GM12875 (cell line): ENCODE measurements at regions not wholly inside any gene's neighbourhood (a gene's known extent, or its start where the extent isn't known, plus 50 kb on each side); places are given as distances from the start of the nearest gene placed in this dataset.

Experiments used
- H3K4me3 ChIP-seq: one replicate; pipeline ENCODE4 v1.5.1; 2011; ENCODE audit warnings: low read depth, low read length, control low read depth
- CTCF ChIP-seq: IDR thresholded peaks from 2 replicates; pipeline ENCODE4 v1.5.1; 2011; ENCODE audit warnings: low read depth, mild to moderate bottlenecking, control low read depth, inconsistent platforms, low read length, moderate library complexity, borderline replicate concordance; ENCODE audit not compliant: insufficient read depth

GRCh38 chr5:98455665-98456064, 317.8 kb upstream of the RGMB start:
- no peak overlapping the region for H3K4me3 ChIP-seq
- TF ChIP-seq CTCF: no peak

GRCh38 chr5:98458004-98458403, 315.5 kb upstream of the RGMB start:
- no peak for TF ChIP-seq CTCF
- no peak overlapping the region for H3K4me3 ChIP-seq

GRCh38 chr5:98458726-98459125, 314.7 kb upstream of the RGMB start:
- H3K4me3 ChIP-seq: no peak overlapping the region
- no peak for TF ChIP-seq CTCF

GRCh38 chr5:98460536-98460935, 312.9 kb upstream of the RGMB start:
- TF ChIP-seq CTCF: no peak

GRCh38 chr5:98461485-98461884, 312.0 kb upstream of the RGMB start:
- H3K4me3 ChIP-seq: no peak overlapping the region
- TF ChIP-seq CTCF: no peak

More at GRCh38 chr5:98460536-98460935, 312.9 kb upstream of the RGMB start:
- H3K4me3 ChIP-seq: no peak overlapping the region

- TF ChIP-seq CTCF: no peak
Measured at GRCh38 chr5:98463222-98463621, 310.2 kb upstream of the RGMB start.

GRCh38 chr5:98463676-98464075, 309.8 kb upstream of the RGMB start:
- no peak for TF ChIP-seq CTCF
- H3K4me3 ChIP-seq: no peak overlapping the region

More at GRCh38 chr5:98463222-98463621, 310.2 kb upstream of the RGMB start:
- no peak overlapping the region for H3K4me3 ChIP-seq
